Caco-2 (cell line): ENCODE measurements at regions not wholly inside any gene's neighbourhood (a gene's known extent, or its start where the extent isn't known, plus 50 kb on each side); places are given as distances from the start of the nearest gene placed in this dataset.

Experiments used
- BruUV-seq: library from RNA; stranded (reverse); fragments of 400-500 nt; replicated peaks from 2 replicates; lab custom pipeline; 2021; lab: Mats Ljungman, UMichigan
- CTCF ChIA-PET: fragments of 300-600 bp; sonication (Branson Sonifier 250); formaldehyde crosslinking; loops from one replicate; lab custom pipeline; 2022; ENCODE audit warnings: antibody characterized with exemption; lab: Charles Lee
- POLR2A ChIA-PET: fragments of 300-600 bp; sonication (Branson Sonifier 250); formaldehyde crosslinking; loops from one replicate; lab custom pipeline; 2022; ENCODE audit warnings: antibody characterized with exemption; lab: Charles Lee
- DNase-seq, 2 experiments: peaks; one replicate each; pipeline versions ENCODE4 v3.0.0 to v3.0.0-alpha.2; 2020 to 2022
- H3K27me3 ChIP-seq: replicated peaks from 2 replicates; pipeline ENCODE4 v1.6.0; 2011; ENCODE audit warnings: low read length; ENCODE audit not compliant: control insufficient read depth, insufficient read depth
- H3K36me3 ChIP-seq: 2 replicates; pipeline ENCODE4 v1.5.1; 2011; ENCODE audit warnings: low read length; ENCODE audit not compliant: control insufficient read depth, insufficient read depth
- H3K4me1 ChIP-seq: fragments of 250-450 bp; sonication (Bioruptor Pico); 2 replicates; pipeline ENCODE4 v1.5.1; 2020; ENCODE audit warnings: mild to moderate bottlenecking
- H3K4me3 ChIP-seq: 2 replicates; pipeline ENCODE4 v1.5.1; 2011; ENCODE audit warnings: low read depth, mild to moderate bottlenecking, control low read depth, low read length
- H3K9me3 ChIP-seq: fragments of 250-450 bp; sonication (Bioruptor Pico); 2 replicates; pipeline ENCODE4 v1.5.1; 2020; ENCODE audit warnings: mild to moderate bottlenecking, moderate library complexity
- H3K27ac Mint-ChIP-seq: one replicate; pipeline ENCODE4 v1.8.0; 2022; ENCODE audit warnings: mixed read lengths; ENCODE audit not compliant: unreplicated experiment
- H3K27me3 Mint-ChIP-seq: one replicate; pipeline ENCODE4 v1.8.0; 2022; ENCODE audit warnings: mixed read lengths; ENCODE audit not compliant: insufficient read depth, unreplicated experiment
- H3K36me3 Mint-ChIP-seq: one replicate; pipeline ENCODE4 v1.8.0; 2022; ENCODE audit warnings: mild to moderate bottlenecking, mixed read lengths; ENCODE audit not compliant: insufficient read depth, unreplicated experiment
- H3K4me1 Mint-ChIP-seq: one replicate; pipeline ENCODE4 v1.8.0; 2022; ENCODE audit warnings: low read depth, mixed read lengths; ENCODE audit not compliant: unreplicated experiment
- H3K4me3 Mint-ChIP-seq: one replicate; pipeline ENCODE4 v1.8.0; 2022; ENCODE audit warnings: mild to moderate bottlenecking, moderate library complexity, mixed read lengths; ENCODE audit not compliant: unreplicated experiment
- H3K9me3 Mint-ChIP-seq: one replicate; pipeline ENCODE4 v1.8.0; 2022; ENCODE audit warnings: mixed read lengths; ENCODE audit not compliant: unreplicated experiment
- intact Hi-C: fragments of 100-400 bp; cut with micrococcal nuclease; formaldehyde crosslinking; loops from one replicate; pipeline ENCODE4 v1.10.0; 2022; ENCODE audit not compliant: unreplicated experiment
- TF ChIP-seq, protein P1 (sequence below), 2 experiments: fragments of 200-600 bp in 1 of 2; IDR thresholded peaks; 1 replicate in 1 of 2; 2 replicates in 1 of 2; pipeline versions ENCODE4 v1.5.1 to v1.8.0; 2011 to 2022; ENCODE audit warnings: antibody characterized with exemption in 1 of 2, control low read depth in 1 of 2, inconsistent platforms in 1 of 2, low read depth in 1 of 2, low read length in 1 of 2, mild to moderate bottlenecking in 1 of 2, moderate library complexity in 1 of 2; ENCODE audit not compliant: insufficient read depth in 1 of 2, severe bottlenecking in 1 of 2, unreplicated experiment in 1 of 2

DNA sequence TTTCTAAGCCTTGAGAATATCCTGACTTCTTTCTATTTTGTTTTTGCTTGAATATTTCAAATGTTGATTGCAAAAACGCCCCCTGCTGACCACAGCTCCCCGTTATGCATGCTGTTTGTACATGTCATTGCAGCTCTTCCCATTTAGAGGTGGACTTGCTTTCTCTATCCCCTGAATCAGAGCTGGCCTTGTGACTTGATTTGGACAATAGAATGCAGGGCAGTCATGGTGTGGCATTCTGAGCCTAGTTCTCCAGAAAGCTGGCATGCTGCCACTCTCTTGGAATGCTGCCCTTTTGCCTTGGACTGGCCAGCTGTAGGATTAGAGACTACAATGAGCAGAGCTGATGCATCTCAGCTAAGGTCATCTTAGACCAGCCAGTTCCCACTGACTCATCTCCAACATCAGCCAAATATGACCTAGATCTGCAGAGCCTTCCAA is 1561.5 kb downstream of the MRPL39 start:
- Mint-ChIP-seq H3K27ac (no peak overlapping the region), H3K4me3 (no peak overlapping the region), H3K4me1 (no peaks in the 10 kb centered on the region), H3K9me3 (no peaks in the 10 kb centered on the region), H3K36me3 (no peaks in the 10 kb centered on the region), H3K27me3 (no peaks in the 10 kb centered on the region)
- no peaks in the 10 kb centered on the region for H3K27me3 ChIP-seq
- no peaks in the 10 kb centered on the region for H3K9me3 ChIP-seq
- H3K4me1 ChIP-seq = no peaks in the 10 kb centered on the region
- no peak overlapping the region for H3K4me3 ChIP-seq
- POLR2A ChIA-PET = no interaction called here
- CTCF ChIA-PET = no interaction called here
- TF ChIP-seq, protein P1, sequence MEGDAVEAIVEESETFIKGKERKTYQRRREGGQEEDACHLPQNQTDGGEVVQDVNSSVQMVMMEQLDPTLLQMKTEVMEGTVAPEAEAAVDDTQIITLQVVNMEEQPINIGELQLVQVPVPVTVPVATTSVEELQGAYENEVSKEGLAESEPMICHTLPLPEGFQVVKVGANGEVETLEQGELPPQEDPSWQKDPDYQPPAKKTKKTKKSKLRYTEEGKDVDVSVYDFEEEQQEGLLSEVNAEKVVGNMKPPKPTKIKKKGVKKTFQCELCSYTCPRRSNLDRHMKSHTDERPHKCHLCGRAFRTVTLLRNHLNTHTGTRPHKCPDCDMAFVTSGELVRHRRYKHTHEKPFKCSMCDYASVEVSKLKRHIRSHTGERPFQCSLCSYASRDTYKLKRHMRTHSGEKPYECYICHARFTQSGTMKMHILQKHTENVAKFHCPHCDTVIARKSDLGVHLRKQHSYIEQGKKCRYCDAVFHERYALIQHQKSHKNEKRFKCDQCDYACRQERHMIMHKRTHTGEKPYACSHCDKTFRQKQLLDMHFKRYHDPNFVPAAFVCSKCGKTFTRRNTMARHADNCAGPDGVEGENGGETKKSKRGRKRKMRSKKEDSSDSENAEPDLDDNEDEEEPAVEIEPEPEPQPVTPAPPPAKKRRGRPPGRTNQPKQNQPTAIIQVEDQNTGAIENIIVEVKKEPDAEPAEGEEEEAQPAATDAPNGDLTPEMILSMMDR (IDR thresholded peaks at IDR 0.05; ENCODE audit: insufficient read depth in 1 of 2, low read depth in 1 of 2, low read length in 1 of 2, severe bottlenecking in 1 of 2, unreplicated experiment in 1 of 2) = peak; percentile 21 to 31
- peak; percentile 28 to 34 for DNase-seq
- no TSS peak for BruUV-seq
- H3K36me3 ChIP-seq = no peaks in the 10 kb centered on the region
- intact Hi-C loops = no loop called here

DNA sequence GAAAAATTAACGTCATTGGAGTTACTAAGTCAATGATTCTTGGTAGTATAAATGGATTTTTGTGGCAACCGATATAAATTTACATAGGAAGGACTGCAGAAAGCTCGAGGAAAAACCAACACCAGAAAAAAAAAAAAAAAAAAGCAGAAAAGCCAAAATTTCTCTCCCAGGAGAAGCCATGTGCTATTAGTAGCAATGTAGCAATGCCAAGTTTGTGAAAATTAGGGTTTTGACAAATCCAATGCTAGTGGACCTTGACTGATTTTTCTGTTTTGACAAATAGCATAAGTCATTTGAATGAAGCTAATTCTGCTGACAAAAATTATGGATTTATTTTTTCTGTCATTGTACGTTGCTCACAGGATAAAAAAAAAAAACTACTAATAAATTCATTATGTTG is 1561.9 kb downstream of the MRPL39 start:
- H3K27me3 Mint-ChIP-seq = no peaks in the 10 kb centered on the region

DNA sequence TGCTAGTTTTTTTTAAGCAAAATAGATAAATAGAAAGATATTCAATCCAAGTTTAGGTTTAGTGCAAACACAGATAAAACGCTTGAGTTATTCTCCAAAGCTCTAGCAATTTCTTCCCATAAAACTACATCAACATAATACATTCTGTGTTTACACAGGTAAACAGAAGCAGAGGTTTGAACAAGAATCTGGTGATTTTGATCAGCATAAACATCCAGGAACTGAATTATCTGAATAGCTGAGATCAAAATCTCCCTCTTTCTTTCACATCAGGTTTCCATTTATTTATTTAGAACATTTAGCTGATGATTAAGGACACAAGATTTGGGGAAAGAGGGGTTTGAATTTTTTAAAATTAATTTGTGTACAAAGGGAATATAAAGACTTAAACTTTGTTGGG is 1564.6 kb downstream of the MRPL39 start:
- no peaks in the 10 kb centered on the region for H3K4me1 ChIP-seq
- no peaks in the 10 kb centered on the region for H3K9me3 ChIP-seq
- TF ChIP-seq, protein P1 (IDR thresholded peaks at IDR 0.05; ENCODE audit: insufficient read depth in 1 of 2, low read depth in 1 of 2, low read length in 1 of 2, severe bottlenecking in 1 of 2, unreplicated experiment in 1 of 2) = no peak
- no peak overlapping the region for H3K4me3 ChIP-seq
- POLR2A ChIA-PET = no interaction called here
- intact Hi-C loops = no loop called here
- Mint-ChIP-seq H3K27me3 (no peaks in the 10 kb centered on the region), H3K9me3 (no peaks in the 10 kb centered on the region), H3K27ac (no peak overlapping the region), H3K4me3 (no peak overlapping the region), H3K4me1 (no peaks in the 10 kb centered on the region), H3K36me3 (no peaks in the 10 kb centered on the region)
- no TSS peak for BruUV-seq
- CTCF ChIA-PET = no interaction called here
- no peaks in the 10 kb centered on the region for H3K36me3 ChIP-seq
- H3K27me3 ChIP-seq = no peaks in the 10 kb centered on the region
- DNase-seq = no peak

More for the DNA sequence above, 1561.9 kb downstream of the MRPL39 start:
- Histone ChIP-seq H3K27me3 (no peaks in the 10 kb centered on the region), H3K36me3 (no peaks in the 10 kb centered on the region), H3K9me3 (no peaks in the 10 kb centered on the region), H3K4me3 (no peak overlapping the region), H3K4me1 (no peaks in the 10 kb centered on the region)
- Mint-ChIP-seq H3K9me3 (no peaks in the 10 kb centered on the region), H3K4me1 (no peaks in the 10 kb centered on the region), H3K36me3 (no peaks in the 10 kb centered on the region), H3K4me3 (no peak overlapping the region), H3K27ac (no peak overlapping the region)
- no TSS peak for BruUV-seq
- ChIA-PET POLR2A (no interaction called here), CTCF (interaction anchor here (0.6 kb wide), 2 partner anchors 21 to 728 kb away, joined by 3 to 4 read pairs; no protein-coding TSS in a partner anchor)
- TF ChIP-seq, protein P1 (IDR thresholded peaks at IDR 0.05; ENCODE audit: insufficient read depth in 1 of 2, low read depth in 1 of 2, low read length in 1 of 2, severe bottlenecking in 1 of 2, unreplicated experiment in 1 of 2) = no peak
- DNase-seq = no peak
- intact Hi-C loops = no loop called here
